HCT116 (cell line): ENCODE measurements at regions not wholly inside any gene's neighbourhood (a gene's known extent, or its start where the extent isn't known, plus 50 kb on each side); places are given as distances from the start of the nearest gene placed in this dataset.

Experiments used
- CEBPB ChIP-seq: IDR thresholded peaks from 2 replicates; pipeline ENCODE4 v1.6.1; 2012; ENCODE audit warnings: low read depth
- EGR1 ChIP-seq: IDR thresholded peaks from 2 replicates; pipeline ENCODE4 v1.6.1; 2012; ENCODE audit warnings: low read depth
- JUND ChIP-seq: IDR thresholded peaks from 2 replicates; pipeline ENCODE4 v1.6.1; 2012
- POLR2A ChIP-seq: IDR thresholded peaks from 2 replicates; pipeline ENCODE4 v1.7.0; 2011; ENCODE audit warnings: borderline replicate concordance; ENCODE audit not compliant: insufficient read depth, insufficient read length; ENCODE audit errors: extremely low read depth
- SRF ChIP-seq: IDR thresholded peaks from 2 replicates; pipeline ENCODE4 v1.6.1; 2012; ENCODE audit warnings: low read depth
- ZFX ChIP-seq: fragments of 450-650 bp; IDR thresholded peaks from 2 replicates; pipeline ENCODE4 v1.6.1; 2017
- TF ChIP-seq, protein P1 (sequence below), 3 experiments: fragments of 200-600 bp in 1 of 3; sonication (generic) in 1 of 3; IDR thresholded peaks in 2 of 3; conservative IDR thresholded peaks in 1 of 3; 2 replicates each; pipeline ENCODE4 v1.5.1; 2012 to 2017; ENCODE audit warnings: low read depth in 2 of 3, low read length in 2 of 3, antibody characterized with exemption in 1 of 3, borderline replicate concordance in 1 of 3, control low read depth in 1 of 3, mild to moderate bottlenecking in 1 of 3, mixed read lengths in 1 of 3, mixed run types in 1 of 3, moderate library complexity in 1 of 3; ENCODE audit not compliant: insufficient read depth in 1 of 3

DNA sequence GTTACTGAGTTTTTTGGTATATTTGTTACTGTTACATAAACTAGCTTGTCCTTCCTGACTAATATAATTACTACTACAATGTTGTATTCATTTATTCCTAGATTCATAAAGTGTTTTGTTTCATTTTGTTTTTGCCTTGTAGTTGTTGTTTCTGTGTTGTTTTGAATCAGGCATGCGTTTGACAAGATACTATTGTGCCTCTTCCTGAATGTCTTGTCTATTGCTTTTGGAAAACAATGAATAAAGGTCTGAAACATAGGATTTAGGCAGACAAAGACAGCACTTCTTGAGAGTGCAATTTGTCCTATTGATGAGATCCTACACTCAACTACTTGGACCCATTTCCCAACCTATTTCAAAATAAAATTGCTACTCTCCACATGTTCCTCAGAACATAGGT, 630.4 kb upstream of the BOD1L1 start:
- TF ChIP-seq, protein P1, sequence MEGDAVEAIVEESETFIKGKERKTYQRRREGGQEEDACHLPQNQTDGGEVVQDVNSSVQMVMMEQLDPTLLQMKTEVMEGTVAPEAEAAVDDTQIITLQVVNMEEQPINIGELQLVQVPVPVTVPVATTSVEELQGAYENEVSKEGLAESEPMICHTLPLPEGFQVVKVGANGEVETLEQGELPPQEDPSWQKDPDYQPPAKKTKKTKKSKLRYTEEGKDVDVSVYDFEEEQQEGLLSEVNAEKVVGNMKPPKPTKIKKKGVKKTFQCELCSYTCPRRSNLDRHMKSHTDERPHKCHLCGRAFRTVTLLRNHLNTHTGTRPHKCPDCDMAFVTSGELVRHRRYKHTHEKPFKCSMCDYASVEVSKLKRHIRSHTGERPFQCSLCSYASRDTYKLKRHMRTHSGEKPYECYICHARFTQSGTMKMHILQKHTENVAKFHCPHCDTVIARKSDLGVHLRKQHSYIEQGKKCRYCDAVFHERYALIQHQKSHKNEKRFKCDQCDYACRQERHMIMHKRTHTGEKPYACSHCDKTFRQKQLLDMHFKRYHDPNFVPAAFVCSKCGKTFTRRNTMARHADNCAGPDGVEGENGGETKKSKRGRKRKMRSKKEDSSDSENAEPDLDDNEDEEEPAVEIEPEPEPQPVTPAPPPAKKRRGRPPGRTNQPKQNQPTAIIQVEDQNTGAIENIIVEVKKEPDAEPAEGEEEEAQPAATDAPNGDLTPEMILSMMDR (IDR thresholded peaks at IDR 0.05 in 2 of 3, conservative IDR thresholded peaks at IDR 0.05 in 1 of 3; ENCODE audit: borderline replicate concordance in 1 of 3, insufficient read depth in 1 of 3, low read depth in 2 of 3, low read length in 2 of 3), result no peak
- TF ChIP-seq EGR1, result no peak
- TF ChIP-seq SRF, result no peak
- no peak for TF ChIP-seq POLR2A
- no peak for TF ChIP-seq ZFX
- TF ChIP-seq JUND, result no peak
- no peak for TF ChIP-seq CEBPB
